NCI-H1105 (cell line): ENCODE measurements at regions not wholly inside any gene's neighbourhood (a gene's known extent, or its start where the extent isn't known, plus 50 kb on each side); places are given as distances from the start of the nearest gene placed in this dataset.
"Not testable (repeated sequence)": the region's sequence is repeated elsewhere in the genome, so short reads cannot be mapped to it uniquely, and the experiment has no call there.

Experiments used
- DNase-seq: peaks from one replicate; lab custom pipeline; 2025; lab: John Stamatoyannopoulos, UW

DNA sequence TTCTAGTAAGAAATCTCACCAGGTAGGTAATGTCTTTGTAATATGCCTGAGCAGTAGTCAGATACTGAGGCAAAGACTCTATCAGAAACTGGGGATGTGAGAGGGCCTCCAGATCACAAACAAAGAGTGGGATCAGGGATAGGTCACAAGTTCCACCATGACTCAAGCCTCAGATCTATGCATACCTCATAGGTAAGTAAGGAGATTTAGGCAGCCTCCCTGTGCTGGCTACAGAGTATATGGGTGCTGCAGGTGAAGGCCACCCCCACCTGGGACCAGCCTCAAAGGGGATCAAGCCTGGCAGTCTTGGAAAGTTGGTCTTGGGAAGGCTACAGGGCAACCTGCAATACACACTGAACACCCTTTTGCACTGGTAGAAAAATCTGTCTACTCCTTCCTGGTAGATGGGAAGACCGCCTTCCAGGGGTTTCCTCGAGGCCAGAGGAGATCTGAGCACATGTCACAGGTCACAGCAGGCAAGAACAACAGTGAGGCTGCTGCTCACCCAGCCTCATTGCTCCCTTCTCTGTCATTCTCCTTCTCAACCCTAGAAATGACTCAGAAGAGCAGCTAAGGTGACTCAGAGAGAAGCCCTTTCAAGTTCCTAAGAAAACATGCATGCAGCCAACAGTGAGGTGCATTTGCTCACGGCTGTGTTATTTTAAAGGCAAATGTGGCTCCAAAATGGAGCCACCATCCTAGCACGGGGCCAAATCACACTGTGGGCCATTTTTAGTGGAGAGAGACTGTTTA lies 143.4 kb upstream of the CDKN3 start:
- no peak for DNase-seq

DNA sequence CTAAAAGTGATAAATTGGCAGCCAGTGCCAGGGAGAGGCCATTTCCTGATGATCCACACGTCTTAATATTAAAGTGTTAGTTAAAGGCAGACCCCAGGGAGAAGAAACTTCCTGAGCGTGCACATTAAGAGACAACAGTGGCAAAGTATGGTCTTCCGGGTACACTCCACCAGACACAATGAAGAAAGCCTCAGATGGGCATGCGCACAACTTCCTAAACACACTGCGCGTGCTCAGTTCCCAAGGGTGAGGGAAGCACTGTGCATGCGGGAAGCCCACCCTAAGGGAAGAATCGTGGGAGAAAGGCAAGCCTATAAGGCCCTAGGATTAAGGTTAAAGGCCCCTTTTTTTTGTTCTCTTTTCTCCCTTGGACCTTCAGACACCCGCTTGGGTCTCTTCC lies 140.7 kb upstream of the CDKN3 start:
- no peak for DNase-seq

- no peak for DNase-seq
Measured at GRCh38 chr14:54257424-54257823, 139.4 kb upstream of the CDKN3 start.

DNA sequence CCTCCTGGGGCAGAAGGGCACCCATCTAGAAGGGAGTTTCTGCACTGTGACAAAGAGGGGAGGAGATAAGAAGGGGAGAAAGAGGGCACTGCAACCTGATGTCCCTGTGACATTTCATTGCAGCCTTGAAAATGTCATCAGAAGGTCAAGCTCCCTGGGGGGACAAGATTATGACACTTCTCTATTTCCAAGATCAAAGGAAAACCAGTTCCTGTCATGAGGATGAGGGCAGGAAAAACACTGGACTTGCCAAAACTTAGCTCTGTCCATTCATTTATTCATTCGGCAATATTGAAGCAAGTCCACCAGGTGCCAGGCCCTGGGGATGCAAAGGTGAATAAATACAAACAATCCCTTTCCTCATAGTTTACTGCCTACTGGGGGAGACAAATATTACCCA lies 138.4 kb upstream of the CDKN3 start:
- no peak for DNase-seq

- DNase-seq, result no peak
Measured at GRCh38 chr14:54259821-54260220, 137.0 kb upstream of the CDKN3 start.

GRCh38 chr14:54261283-54261682 lies 135.5 kb upstream of the CDKN3 start:
- no peak for DNase-seq

- not testable (repeated sequence) for DNase-seq
Measured at GRCh38 chr14:54266616-54267015, 130.2 kb upstream of the CDKN3 start.

GRCh38 chr14:54267172-54267571 lies 129.6 kb upstream of the CDKN3 start:
- no peak for DNase-seq

GRCh38 chr14:54275997-54276725 lies 120.6 kb upstream of the CDKN3 start:
- DNase-seq, result peak; percentile 22

- peak; percentile 31 for DNase-seq
Measured at GRCh38 chr14:54278087-54278486, 118.7 kb upstream of the CDKN3 start.

- no peak for DNase-seq
Measured at GRCh38 chr14:54278665-54279295, 118.0 kb upstream of the CDKN3 start.

DNA sequence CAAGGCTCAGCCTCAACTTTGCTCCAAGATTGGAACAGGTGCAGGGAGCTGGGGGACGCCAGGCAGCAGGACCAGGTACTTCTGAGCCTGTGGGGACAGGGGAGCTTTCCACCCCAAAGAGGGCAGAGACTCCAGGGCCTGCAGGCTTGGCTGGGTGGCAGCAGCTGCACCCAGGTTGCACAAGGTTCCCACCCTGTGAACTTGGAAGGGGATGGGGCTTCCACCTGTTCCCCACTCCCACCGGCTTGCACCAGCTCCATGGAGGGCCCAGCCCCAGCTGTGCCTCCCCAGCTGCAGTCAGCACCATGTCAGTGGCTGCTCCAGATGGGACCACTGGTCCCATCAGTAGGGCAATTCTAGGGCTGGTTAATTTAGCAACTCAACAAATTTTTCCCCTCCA lies 114.0 kb upstream of the CDKN3 start:
- no peak for DNase-seq

DNA sequence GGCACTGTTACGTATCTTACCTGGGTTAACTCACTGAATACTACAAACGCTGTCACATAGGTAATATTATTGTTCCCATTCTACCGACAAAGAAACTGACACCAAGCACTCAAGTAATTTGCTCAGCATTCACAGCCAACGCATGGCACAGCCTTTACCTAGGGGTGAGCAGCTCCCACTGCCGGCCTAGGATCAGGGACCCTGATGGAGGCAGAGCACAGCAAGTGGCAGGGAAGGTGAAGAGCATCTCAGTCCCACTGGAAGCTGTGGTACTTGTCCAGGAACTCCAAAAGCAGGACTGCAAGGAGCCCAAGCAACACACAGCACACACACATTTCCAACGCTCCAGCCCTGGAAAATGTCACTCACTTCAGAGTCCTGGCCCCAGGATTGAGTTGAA lies 111.8 kb upstream of the CDKN3 start:
- DNase-seq, result no peak

DNA sequence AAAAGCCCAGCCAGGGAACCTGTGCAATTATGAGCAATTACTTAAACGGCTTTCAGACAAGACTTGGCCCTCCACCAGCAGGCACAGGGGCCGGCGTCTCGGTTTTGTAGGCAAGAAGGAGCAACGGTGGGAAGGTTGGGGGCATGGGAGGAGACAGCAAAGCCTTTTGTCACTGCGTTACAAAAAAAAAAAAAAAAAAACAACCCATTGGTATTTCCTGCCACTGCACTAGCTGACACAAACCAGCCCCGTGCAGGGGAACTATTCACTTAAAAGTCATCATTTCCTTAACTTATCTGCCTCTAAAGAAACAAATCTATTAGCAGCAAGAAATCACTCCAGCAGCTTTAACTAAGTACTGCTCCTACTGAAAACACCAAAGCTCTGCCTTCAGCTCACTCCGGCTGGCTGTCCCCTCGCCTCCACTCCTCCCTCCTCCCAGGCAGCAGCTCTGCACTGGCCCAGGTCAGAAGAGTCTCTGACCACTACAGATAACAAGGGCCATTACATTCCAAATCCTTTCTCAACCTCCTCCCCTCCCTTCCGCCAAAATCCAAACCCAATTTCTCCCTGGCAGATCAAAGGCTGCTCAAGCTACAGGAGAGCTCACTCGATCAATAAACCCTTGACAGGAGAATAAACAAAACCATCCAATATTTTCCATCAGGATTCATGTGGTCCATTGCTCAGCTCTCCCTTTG lies 105.2 kb upstream of the CDKN3 start:
- peak; percentile 35 for DNase-seq

- DNase-seq, result no peak
Measured at GRCh38 chr14:54294802-54295201, 102.0 kb upstream of the CDKN3 start.

- DNase-seq, result no peak
Measured at GRCh38 chr14:54299410-54300363, 97.1 kb upstream of the CDKN3 start.

- DNase-seq, result no peak
Measured at GRCh38 chr14:54300881-54301280, 95.9 kb upstream of the CDKN3 start.

DNA sequence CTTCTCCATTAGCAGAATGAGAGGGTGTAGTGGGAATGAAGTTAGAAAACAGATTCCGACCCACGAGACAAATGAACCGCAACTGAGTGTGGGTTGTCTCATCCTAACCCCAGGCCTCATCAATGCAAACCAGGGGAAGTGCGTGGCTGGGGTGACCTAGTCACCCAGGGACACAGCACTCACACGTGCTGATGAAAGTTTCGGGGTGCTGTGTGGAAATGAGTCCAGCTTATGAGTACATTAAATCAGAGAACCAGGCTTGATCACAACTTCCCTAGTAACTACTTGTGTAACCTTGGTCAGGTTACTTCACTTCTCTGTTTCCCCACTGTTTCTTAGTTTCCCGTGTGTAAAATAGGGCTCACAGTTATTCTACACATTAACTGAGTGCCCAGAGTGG lies 95.4 kb upstream of the CDKN3 start:
- no peak for DNase-seq

DNA sequence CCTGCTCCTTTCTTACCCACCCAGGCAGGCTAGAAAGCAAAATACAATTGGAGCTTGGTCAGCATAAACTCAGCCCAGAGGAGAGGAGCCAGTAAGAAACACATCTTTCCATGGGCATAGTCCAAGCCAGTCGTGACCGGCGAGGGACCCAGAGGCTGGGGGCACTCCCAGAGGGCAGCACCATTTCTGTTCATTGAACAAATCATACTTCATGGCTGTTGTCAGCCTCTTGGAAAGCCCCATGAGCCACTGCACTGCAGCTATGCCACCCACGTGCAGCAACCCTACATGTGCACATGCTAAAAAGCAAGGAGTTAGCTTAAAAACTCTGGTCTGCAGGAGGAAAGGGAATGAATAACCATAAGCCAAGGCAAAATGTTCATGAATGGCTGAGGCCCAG lies 90.0 kb upstream of the CDKN3 start:
- no peak for DNase-seq

- no peak for DNase-seq
Measured at GRCh38 chr14:54309615-54310014, 87.2 kb upstream of the CDKN3 start.

GRCh38 chr14:54310151-54310850 lies 86.5 kb upstream of the CDKN3 start:
- DNase-seq, result no peak
